Ovary (tissue), 7 donors: ENCODE measurements at regions not wholly inside any gene's neighbourhood (a gene's known extent, or its start where the extent isn't known, plus 50 kb on each side); places are given as distances from the start of the nearest gene placed in this dataset.

ENCODE experiments used
- DNase-seq, 5 donors: peaks; one replicate each; pipeline ENCODE4 v3.0.0-alpha.2; 2019 to 2020
- H3K27ac ChIP-seq, 2 donors: fragments of 200-600 bp; one replicate each; pipeline versions ENCODE4 v1.5.1 to v1.8.0; 2019 to 2022
- H3K27me3 ChIP-seq: fragments of 200-600 bp; one replicate; pipeline ENCODE4 v1.8.0; 2022
- H3K36me3 ChIP-seq: fragments of 200-600 bp; sonication (generic); one replicate; pipeline ENCODE4 v1.5.1; 2019
- H3K4me1 ChIP-seq: one replicate; pipeline ENCODE4 v1.8.1; 2013; ENCODE audit warnings: mild to moderate bottlenecking, moderate library complexity; ENCODE audit not compliant: insufficient read depth
- H3K4me3 ChIP-seq: fragments of 200-600 bp; sonication (generic); one replicate; pipeline ENCODE4 v1.5.1; 2017
- H3K9me3 ChIP-seq, 2 donors: fragments of 200-600 bp in 1 of 2; sonication (generic) in 1 of 2; one replicate each; pipeline versions ENCODE4 v1.5.1 to v1.8.1; 2013 to 2019; ENCODE audit warnings: mild to moderate bottlenecking in 1 of 2, moderate library complexity in 1 of 2
- EP300 ChIP-seq: sonication (generic); formaldehyde crosslinking; IDR thresholded peaks from one replicate; pipeline ENCODE4 v1.6.1; 2017; ENCODE audit warnings: antibody characterized with exemption
- POLR2A ChIP-seq: fragments of 450-650 bp; IDR thresholded peaks from one replicate; pipeline ENCODE4 v1.6.1; 2017; ENCODE audit warnings: antibody characterized with exemption, mild to moderate bottlenecking, moderate library complexity
- WGBS, 3 donors: extraction: QIAGEN DNeasy Blood & Tissue Kit in 1 of 3; methylation state at CpG; one replicate each; pipeline versions ENCODE4 v1.1.5 to v1.1.7; 2013 to 2017; 5-methylcytosine and 5-hydroxymethylcytosine counted together
- intact Hi-C, 4 donors: fragments of 100-400 bp; cut with DNase I; formaldehyde crosslinking; loops; one replicate each; pipeline versions ENCODE4 v1.11.0 to v1.15.1; 2022 to 2023
- TF ChIP-seq, protein P1 (sequence below), 3 donors: fragments of 450-650 bp in 2 of 3; fragments of 200-600 bp in 1 of 3; IDR thresholded peaks; one replicate each; pipeline versions ENCODE4 v1.5.1 to v1.8.0; 2016 to 2022; ENCODE audit warnings: antibody characterized with exemption in 3 of 3, mild to moderate bottlenecking in 1 of 3
- donor health status: DM: no; HTN: no; CAD: no; lungs with moderate emphysema.
- donor health status: DM: no; HTN: no; CAD: no.
- donor health status: Bipolar disorder and iron deficiency.
- donor health status: DM: no; HTN: no; CAD: no.
- donor health status: DM: yes; HTN: yes; CAD: no.

DNA sequence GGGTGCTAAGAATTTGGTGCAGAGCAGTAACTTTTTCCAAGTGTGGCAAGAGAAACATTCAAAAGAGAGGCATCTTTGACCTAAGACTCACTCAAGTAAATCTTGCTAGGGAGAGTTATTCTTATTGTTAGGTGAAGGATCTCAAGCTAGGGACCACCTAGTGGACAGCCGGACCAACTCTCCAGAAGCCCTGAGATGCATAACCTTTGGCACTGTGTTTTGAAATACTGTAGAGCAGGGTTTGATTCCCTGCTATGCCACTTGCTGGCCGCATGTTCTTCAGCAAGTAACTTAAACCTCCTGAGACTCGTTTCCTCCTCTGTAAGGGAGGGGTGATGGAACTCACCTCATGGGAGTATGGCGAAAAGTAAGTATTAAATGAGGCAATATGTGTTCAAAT, 336.1 kb upstream of the ADAMTSL1 start:
- 85 to 92% (median 90%) methylated on average over 4 of the region's 4 CpGs for WGBS, 3 donors
- no peaks in the 10 kb centered on the region for H3K4me1 ChIP-seq
- H3K27me3 ChIP-seq = no peaks in the 10 kb centered on the region
- intact Hi-C loops = no loop called here
- H3K4me3 ChIP-seq = no peak overlapping the region
- no peak overlapping the region for H3K27ac ChIP-seq
- no peak for DNase-seq
- no peaks in the 10 kb centered on the region for H3K9me3 ChIP-seq
- TF ChIP-seq POLR2A (no peak), EP300 (no peak)
- TF ChIP-seq, protein P1, sequence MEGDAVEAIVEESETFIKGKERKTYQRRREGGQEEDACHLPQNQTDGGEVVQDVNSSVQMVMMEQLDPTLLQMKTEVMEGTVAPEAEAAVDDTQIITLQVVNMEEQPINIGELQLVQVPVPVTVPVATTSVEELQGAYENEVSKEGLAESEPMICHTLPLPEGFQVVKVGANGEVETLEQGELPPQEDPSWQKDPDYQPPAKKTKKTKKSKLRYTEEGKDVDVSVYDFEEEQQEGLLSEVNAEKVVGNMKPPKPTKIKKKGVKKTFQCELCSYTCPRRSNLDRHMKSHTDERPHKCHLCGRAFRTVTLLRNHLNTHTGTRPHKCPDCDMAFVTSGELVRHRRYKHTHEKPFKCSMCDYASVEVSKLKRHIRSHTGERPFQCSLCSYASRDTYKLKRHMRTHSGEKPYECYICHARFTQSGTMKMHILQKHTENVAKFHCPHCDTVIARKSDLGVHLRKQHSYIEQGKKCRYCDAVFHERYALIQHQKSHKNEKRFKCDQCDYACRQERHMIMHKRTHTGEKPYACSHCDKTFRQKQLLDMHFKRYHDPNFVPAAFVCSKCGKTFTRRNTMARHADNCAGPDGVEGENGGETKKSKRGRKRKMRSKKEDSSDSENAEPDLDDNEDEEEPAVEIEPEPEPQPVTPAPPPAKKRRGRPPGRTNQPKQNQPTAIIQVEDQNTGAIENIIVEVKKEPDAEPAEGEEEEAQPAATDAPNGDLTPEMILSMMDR (IDR thresholded peaks at IDR 0.05) = no peak
- no peaks in the 10 kb centered on the region for H3K36me3 ChIP-seq

DNA sequence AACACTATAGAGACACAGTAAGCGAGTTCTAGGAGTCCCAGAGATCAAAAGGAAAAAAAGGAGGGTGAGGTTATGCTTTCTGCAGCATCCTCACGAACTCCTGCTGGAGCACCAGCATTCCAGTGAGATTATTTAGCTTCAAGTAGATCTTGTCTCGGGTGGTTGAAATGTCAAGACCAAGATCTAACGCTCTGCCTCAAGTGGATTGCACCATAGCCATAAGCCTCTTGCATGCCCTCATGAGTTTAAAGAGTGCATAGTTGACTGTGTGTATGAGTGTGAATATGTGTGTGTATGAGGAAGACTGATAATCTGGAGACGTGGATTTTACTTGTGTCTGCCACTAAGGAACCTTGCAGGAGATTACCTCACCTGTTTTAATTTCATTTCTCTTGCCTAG, 335.3 kb upstream of the ADAMTSL1 start:
- Histone ChIP-seq H3K4me1 (no peaks in the 10 kb centered on the region), H3K27me3 (no peaks in the 10 kb centered on the region), H3K9me3 (no peaks in the 10 kb centered on the region), H3K27ac (no peak overlapping the region), H3K36me3 (no peaks in the 10 kb centered on the region), H3K4me3 (no peak overlapping the region)
- no peak for DNase-seq
- 63 to 74% (median 74%) methylated on average over 5 of the region's 5 CpGs for WGBS, 3 donors
- no peak for TF ChIP-seq POLR2A
- no peak for TF ChIP-seq EP300
- TF ChIP-seq, protein P1 (IDR thresholded peaks at IDR 0.05) = no peak
- intact Hi-C loops = no loop called here

DNA sequence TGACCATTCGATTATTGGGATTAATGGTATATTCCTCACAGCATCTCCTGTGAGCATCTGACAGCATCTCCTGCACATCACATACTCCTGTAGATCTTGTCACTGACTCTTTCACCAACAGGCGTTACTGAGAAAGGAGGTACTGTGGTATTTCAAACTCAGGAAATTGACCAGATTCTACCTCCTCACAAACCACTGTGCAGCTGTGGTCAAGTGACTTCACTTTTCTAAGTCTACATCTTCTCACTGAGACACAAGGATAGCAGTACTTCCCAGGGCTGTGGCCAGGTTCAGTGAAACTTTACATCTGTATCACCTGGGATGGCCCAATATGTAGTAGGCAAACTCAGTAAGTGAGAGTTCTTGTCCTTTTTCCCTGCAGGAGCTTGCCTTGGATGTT, 332.3 kb upstream of the ADAMTSL1 start:
- intact Hi-C loops = no loop called here
- Histone ChIP-seq H3K27me3 (no peaks in the 10 kb centered on the region), H3K36me3 (no peaks in the 10 kb centered on the region), H3K9me3 (no peaks in the 10 kb centered on the region), H3K27ac (no peak overlapping the region), H3K4me3 (no peak overlapping the region), H3K4me1 (no peaks in the 10 kb centered on the region)
- TF ChIP-seq POLR2A = no peak
- TF ChIP-seq EP300 = no peak
- TF ChIP-seq, protein P1 (IDR thresholded peaks at IDR 0.05) = no peak
- DNase-seq = no peak
- 90 to 97% (median 92%) methylated on average over 2 of the region's 2 CpGs for WGBS, 3 donors

DNA sequence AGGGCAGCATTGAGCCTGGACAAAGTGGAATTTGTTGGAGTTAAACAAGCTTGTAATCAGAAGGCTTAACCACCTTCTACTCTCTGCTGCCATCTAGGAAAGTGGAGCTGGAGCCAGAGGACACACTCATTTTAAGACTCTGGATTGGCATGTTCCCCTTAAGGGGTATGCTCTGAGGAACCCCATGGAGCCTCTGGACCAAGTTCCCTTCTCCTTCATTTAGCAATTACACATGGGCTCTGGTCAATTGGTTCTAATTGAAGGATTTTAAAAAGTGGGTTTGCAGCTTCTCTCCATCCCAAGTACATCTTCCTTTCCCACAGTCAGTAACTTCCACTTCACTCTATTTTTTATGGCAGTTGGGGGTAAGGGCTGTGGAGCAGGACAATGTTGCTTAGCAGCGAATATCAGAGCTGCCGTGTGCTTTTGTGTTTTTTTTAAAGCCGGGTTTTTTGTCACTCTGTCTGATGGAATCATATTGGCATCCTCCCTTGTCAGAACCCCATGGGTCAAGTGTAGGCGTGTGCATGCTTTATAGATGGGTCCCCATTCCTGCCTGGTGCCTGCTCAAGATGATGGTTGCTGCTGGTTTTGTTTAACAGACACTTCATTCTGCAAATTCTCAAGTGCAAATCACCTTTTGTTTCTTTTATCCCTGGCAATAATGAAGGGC, 330.7 kb upstream of the ADAMTSL1 start:
- intact Hi-C loops = no loop called here
- TF ChIP-seq EP300 = no peak
- TF ChIP-seq, protein P1 (IDR thresholded peaks at IDR 0.05) = no peak
- no peak for TF ChIP-seq POLR2A
- no peaks in the 10 kb centered on the region for H3K4me1 ChIP-seq
- no peaks in the 10 kb centered on the region for H3K9me3 ChIP-seq
- no peaks in the 10 kb centered on the region for H3K27me3 ChIP-seq
- WGBS, 3 donors = 70 to 75% (median 73%) methylated on average over 4 of the region's 4 CpGs
- no peak overlapping the region for H3K4me3 ChIP-seq
- no peaks in the 10 kb centered on the region for H3K36me3 ChIP-seq
- DNase-seq = no peak
- no peak overlapping the region for H3K27ac ChIP-seq
